ENCODE measurements at regions not wholly inside any gene's neighbourhood (a gene's known extent, or its start where the extent isn't known, plus 50 kb on each side); places are given as distances from the start of the nearest gene placed in this dataset.
"Not testable (repeated sequence)": the region's sequence is repeated elsewhere in the genome, so short reads cannot be mapped to it uniquely, and the experiment has no call there.

DNA sequence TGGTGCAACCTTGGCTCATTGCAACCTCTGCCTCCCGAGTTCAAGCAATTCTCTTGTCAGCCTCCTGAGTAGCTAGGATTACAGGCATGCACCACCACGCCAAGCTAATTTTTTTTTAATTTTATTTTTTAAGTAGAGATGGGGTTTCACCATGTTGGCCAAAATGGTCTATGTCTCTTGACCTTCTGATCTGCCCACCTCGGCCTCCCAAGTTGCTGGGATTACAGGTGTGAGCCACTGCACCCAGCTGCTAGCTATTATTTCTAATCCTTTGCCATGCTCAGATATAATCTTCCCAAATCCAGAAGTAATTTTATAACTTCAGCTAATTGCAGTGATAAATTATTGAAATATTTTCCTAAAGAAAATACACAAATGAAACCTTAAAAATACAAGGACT lies 305.1 kb upstream of the OR11H12 start:
- intact Hi-C loops (cut with DNase I), result not testable (repeated sequence)

GRCh38 chr14:18332366-18333035 lies 268.4 kb upstream of the OR11H12 start:
- peak in 2 of 10 donors; percentile 70 to 75 for DNase-seq
- intact Hi-C loops (cut with DNase I), result not testable (repeated sequence)

More for the DNA sequence above, 305.1 kb upstream of the OR11H12 start:
- DNase-seq, result peak in 1 of 10 donors; percentile 16

- peak in 5 of 10 donors; percentile 8 to 80 (median 40) for DNase-seq
- intact Hi-C loops (cut with DNase I), result not testable (repeated sequence)
Observed at GRCh38 chr14:18333316-18333715, 267.6 kb upstream of the OR11H12 start.

- peak in 4 of 10 donors; percentile 19 to 73 (median 48) for DNase-seq
Observed at GRCh38 chr14:18333799-18334198, 267.1 kb upstream of the OR11H12 start.

More at GRCh38 chr14:18333799-18334198, 267.1 kb upstream of the OR11H12 start:
- intact Hi-C loops (cut with DNase I), result not testable (repeated sequence)

All from posterior cingulate gyrus (tissue), 11 donors.